ENCODE measurements at regions not wholly inside any gene's neighbourhood (a gene's known extent, or its start where the extent isn't known, plus 50 kb on each side); places are given as distances from the start of the nearest gene placed in this dataset.

- TF ChIP-seq CTCF (conservative IDR thresholded peaks at IDR 0.05 in 1 of 2, IDR thresholded peaks at IDR 0.05 in 1 of 2; ENCODE audit: low read depth in 1 of 2, low read length in 2 of 2), result no peak
- no peak for TF ChIP-seq EZH2 (IDR thresholded peaks at IDR 0.05; ENCODE audit: low read length, missing control alignments)
Measured at GRCh38 chr11:100632941-100633452, 54.1 kb upstream of the ARHGAP42 start.
